Type B pancreatic cell (in vitro differentiated cells): ENCODE measurements at regions not wholly inside any gene's neighbourhood (a gene's known extent, or its start where the extent isn't known, plus 50 kb on each side); places are given as distances from the start of the nearest gene placed in this dataset.
A peak's percentile ranks its signal among the peaks of the same experiment; 100 is the strongest.

ENCODE experiments used
- DNase-seq: peaks from one replicate; pipeline ENCODE4 v3.0.0; 2021; ENCODE audit warnings: mixed read lengths; ENCODE audit not compliant: unreplicated experiment; ENCODE audit errors: extremely low spot score
- H3K27ac Mint-ChIP-seq: 2 replicates; pipeline ENCODE4 v1.8.0; 2021; ENCODE audit warnings: mild to moderate bottlenecking, mixed read lengths
- H3K27me3 Mint-ChIP-seq: 2 replicates; pipeline ENCODE4 v1.8.0; 2021; ENCODE audit warnings: mixed read lengths
- H3K36me3 Mint-ChIP-seq: 2 replicates; pipeline ENCODE4 v1.8.0; 2021; ENCODE audit warnings: mixed read lengths
- H3K4me1 Mint-ChIP-seq: one replicate; pipeline ENCODE4 v1.8.0; 2021; ENCODE audit warnings: mixed read lengths; ENCODE audit not compliant: unreplicated experiment
- H3K4me3 Mint-ChIP-seq: 2 replicates; pipeline ENCODE4 v1.8.0; 2021; ENCODE audit warnings: mild to moderate bottlenecking, mixed read lengths
- H3K9me3 Mint-ChIP-seq: 2 replicates; pipeline ENCODE4 v1.8.0; 2021; ENCODE audit warnings: mixed read lengths
- TF ChIP-seq, protein P1 (sequence below): fragments of 200-600 bp; sonication (generic); conservative IDR thresholded peaks from 2 replicates; pipeline ENCODE4 v1.5.0; 2021; ENCODE audit warnings: antibody characterized with exemption, mild to moderate bottlenecking

DNA sequence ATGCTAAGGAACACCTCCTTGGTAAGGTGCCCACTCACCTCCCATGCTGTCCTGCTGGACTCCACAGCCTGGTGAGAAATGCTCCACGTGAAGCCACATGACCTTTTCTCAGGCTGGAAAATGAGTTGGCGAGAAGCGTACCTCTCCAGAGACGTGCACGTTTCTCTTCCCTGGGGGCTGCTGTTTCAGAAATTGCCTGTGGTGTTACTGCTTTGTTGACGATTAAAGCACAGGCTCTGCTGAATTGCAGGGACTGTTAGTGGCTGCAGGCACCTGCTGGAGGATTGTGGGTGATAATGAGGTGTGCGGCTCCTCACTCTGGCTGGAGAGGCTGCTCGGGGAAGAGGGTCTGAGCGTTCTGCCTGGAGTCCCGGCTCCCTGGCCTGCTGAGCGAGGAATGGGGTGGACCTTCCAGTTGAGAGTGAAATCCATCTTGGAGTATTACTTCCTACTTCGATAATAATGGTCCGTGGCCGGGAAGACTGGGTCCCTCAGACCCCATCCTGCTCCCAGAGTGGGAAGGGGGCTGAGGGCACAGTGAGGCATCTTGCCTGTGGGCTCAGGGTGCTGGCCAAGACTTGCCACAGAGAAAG lies 199.3 kb upstream of the HDAC4 start:
- DNase-seq = no peak
- TF ChIP-seq, protein P1, sequence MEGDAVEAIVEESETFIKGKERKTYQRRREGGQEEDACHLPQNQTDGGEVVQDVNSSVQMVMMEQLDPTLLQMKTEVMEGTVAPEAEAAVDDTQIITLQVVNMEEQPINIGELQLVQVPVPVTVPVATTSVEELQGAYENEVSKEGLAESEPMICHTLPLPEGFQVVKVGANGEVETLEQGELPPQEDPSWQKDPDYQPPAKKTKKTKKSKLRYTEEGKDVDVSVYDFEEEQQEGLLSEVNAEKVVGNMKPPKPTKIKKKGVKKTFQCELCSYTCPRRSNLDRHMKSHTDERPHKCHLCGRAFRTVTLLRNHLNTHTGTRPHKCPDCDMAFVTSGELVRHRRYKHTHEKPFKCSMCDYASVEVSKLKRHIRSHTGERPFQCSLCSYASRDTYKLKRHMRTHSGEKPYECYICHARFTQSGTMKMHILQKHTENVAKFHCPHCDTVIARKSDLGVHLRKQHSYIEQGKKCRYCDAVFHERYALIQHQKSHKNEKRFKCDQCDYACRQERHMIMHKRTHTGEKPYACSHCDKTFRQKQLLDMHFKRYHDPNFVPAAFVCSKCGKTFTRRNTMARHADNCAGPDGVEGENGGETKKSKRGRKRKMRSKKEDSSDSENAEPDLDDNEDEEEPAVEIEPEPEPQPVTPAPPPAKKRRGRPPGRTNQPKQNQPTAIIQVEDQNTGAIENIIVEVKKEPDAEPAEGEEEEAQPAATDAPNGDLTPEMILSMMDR = no peak
- Mint-ChIP-seq H3K27ac (no peak overlapping the region), H3K36me3 (no peaks in the 10 kb centered on the region), H3K9me3 (no peaks in the 10 kb centered on the region), H3K4me1 (peaks cover 4% of the 10 kb centered on the region), H3K27me3 (peaks cover 8% of the 10 kb centered on the region), H3K4me3 (no peak overlapping the region)

DNA sequence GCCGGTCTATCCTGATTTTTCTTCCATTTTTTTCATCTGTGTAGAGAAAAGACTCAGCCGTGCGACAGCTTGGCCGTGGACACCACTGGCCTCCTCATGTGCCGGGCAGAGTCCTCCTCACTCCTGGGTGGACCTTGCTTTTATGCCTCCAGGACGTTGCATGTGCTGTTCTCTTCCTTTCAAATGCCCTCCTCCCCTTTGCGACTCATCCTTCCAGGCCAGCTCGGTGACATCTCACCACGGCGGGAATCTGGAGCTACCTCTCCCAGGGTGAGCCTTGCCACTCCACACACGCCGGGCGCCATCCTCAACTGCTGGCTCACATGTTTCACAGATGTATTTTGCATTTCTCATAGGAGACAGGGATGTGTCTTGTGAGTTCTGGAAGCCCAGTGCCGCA lies 198.5 kb upstream of the HDAC4 start:
- H3K4me3 Mint-ChIP-seq = no peak overlapping the region
- peaks cover 8% of the 10 kb centered on the region for H3K27me3 Mint-ChIP-seq
- H3K27ac Mint-ChIP-seq = no peak overlapping the region
- H3K36me3 Mint-ChIP-seq = no peaks in the 10 kb centered on the region
- peak; percentile 62 for DNase-seq
- H3K4me1 Mint-ChIP-seq = peaks cover 4% of the 10 kb centered on the region
- H3K9me3 Mint-ChIP-seq = no peaks in the 10 kb centered on the region
- TF ChIP-seq, protein P1 = no peak

- Mint-ChIP-seq H3K36me3 (no peaks in the 10 kb centered on the region), H3K4me3 (no peak overlapping the region), H3K9me3 (no peaks in the 10 kb centered on the region), H3K27me3 (peaks cover 8% of the 10 kb centered on the region), H3K4me1 (peaks cover 4% of the 10 kb centered on the region), H3K27ac (no peak overlapping the region)
- TF ChIP-seq, protein P1 = no peak
- no peak for DNase-seq
Measured at GRCh38 chr2:239598732-239599090, 197.9 kb upstream of the HDAC4 start.

- TF ChIP-seq, protein P1 = no peak
- Mint-ChIP-seq H3K36me3 (no peaks in the 10 kb centered on the region), H3K27me3 (peaks cover 8% of the 10 kb centered on the region), H3K4me3 (no peak overlapping the region), H3K27ac (no peak overlapping the region), H3K4me1 (peaks cover 4% of the 10 kb centered on the region), H3K9me3 (no peaks in the 10 kb centered on the region)
- peak; percentile 52 for DNase-seq
Measured at GRCh38 chr2:239598011-239598731, 197.4 kb upstream of the HDAC4 start.

GRCh38 chr2:239597216-239597615 lies 196.4 kb upstream of the HDAC4 start:
- H3K4me3 Mint-ChIP-seq = no peak overlapping the region
- peaks cover 4% of the 10 kb centered on the region for H3K4me1 Mint-ChIP-seq
- H3K27me3 Mint-ChIP-seq = peaks cover 7% of the 10 kb centered on the region
- TF ChIP-seq, protein P1 = no peak
- no peaks in the 10 kb centered on the region for H3K36me3 Mint-ChIP-seq
- peak; percentile 52 for DNase-seq
- H3K9me3 Mint-ChIP-seq = no peaks in the 10 kb centered on the region
- no peak overlapping the region for H3K27ac Mint-ChIP-seq
